ENCODE measurements at regions not wholly inside any gene's neighbourhood (a gene's known extent, or its start where the extent isn't known, plus 50 kb on each side); places are given as distances from the start of the nearest gene placed in this dataset.

DNA sequence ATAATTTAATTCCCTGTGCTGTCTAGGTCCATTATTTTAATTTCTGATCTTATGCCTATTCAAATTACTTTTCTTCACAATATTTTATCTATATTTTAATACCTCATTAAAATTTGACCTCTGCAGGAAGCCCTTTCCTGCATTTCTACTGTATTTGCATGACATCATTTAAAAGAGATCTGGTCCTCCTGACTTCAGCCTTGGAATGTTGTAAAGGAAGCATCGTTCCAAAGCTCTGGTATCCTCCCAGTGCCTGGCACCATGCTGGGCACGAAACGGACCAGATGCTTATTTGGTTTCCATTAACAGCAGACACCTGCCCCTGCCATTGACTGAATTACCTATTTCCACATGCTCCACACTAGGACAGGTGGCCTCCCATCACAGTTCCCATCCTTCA, 247.5 kb downstream of the KLF6 start:
- no peak for DNase-seq

DNA sequence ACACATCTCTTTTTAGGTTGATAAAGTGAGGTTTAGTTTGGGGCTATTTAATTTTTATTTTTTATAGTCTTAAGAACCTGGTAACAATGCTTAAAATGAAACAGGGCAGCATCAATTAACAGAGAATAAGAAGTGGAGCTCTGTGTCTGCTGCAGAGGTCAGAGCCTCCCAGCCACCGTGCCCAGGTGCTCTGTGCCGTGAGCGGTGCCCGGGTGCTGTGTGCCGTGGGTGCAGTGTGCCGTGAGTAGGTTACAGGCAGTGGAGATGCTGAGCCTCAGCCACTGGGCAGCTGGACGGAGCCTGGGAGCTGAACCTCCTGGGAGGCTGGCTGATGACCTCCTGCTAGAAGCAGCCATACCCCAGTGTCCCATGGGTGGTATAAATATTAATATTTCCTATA, 250.0 kb downstream of the KLF6 start:
- no peak for DNase-seq

DNA sequence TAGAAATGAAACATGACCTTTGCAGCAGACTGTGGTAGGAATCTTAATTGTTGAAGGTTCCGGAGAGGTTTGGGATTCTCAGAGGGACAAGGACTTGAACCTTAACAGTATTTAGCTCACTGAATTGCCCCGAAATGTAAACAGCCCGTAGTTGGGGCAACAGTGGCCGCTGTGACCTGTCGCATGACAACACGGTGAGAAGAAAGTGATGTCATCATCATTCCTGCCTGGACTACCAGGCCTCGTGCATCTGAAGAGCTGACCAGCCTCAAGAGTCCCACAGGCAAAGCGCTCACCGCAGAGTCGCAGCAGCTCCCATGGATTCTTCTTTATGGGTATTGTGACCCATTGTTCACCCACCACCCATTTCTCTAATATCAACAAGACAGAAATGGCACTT, 250.6 kb downstream of the KLF6 start:
- DNase-seq: no peak

DNA sequence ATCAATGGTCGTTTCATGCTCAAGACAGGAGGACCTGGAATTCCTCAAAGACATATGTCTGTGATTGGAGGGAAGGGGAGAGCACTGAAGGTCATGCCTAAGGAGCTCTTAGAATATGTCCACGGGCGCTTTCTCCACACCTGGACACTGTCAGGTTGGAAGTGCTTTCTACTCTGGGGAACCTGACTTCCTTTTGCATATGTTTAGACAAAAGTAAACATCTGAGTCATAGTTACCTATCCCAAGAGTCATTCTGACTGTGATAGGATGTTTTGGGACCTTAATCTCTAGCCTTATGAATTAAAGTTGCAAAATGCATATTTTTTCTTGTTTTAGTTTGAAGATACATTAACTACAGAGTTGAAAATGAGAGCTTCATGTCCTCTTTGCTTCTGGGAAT, 251.7 kb downstream of the KLF6 start:
- DNase-seq: no peak

DNA sequence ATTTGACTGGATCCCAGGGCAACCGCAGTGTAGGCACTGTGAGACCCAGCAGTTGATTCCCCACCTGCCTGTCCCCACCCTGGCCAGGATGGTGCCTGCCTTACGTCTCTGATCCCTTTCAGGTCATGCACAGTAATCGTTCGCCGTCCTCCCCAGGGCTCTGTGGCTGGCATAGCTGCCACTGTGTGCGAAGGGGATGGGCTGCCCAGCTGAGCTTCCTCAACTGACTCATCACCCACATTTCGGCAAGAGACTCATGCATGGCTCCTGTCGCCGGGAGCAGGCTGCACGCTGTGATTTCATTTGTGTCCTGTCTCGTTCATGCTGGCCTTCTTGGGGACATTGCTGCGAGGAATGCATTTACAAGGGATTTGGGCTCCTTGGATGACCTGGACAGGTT, 252.4 kb downstream of the KLF6 start:
- DNase-seq: no peak

DNA sequence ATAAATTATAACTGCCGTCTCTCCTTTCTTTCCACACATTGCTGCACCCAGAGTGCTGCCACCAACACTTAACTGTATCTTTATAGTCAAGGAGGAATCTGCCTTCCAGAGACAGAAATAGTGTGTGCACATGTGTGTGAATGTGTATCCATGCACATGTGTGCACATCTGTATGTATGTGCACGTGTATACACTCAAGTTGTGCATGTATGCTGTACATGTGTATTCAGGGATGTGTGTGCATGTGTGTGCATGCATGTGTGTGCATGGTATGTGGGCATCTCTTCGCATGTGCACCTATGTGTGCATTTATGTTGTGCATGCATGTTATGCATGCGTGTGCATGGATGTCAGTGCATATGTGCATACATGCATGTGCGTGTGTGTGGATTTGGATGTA, 253.3 kb downstream of the KLF6 start:
- no peak for DNase-seq

DNA sequence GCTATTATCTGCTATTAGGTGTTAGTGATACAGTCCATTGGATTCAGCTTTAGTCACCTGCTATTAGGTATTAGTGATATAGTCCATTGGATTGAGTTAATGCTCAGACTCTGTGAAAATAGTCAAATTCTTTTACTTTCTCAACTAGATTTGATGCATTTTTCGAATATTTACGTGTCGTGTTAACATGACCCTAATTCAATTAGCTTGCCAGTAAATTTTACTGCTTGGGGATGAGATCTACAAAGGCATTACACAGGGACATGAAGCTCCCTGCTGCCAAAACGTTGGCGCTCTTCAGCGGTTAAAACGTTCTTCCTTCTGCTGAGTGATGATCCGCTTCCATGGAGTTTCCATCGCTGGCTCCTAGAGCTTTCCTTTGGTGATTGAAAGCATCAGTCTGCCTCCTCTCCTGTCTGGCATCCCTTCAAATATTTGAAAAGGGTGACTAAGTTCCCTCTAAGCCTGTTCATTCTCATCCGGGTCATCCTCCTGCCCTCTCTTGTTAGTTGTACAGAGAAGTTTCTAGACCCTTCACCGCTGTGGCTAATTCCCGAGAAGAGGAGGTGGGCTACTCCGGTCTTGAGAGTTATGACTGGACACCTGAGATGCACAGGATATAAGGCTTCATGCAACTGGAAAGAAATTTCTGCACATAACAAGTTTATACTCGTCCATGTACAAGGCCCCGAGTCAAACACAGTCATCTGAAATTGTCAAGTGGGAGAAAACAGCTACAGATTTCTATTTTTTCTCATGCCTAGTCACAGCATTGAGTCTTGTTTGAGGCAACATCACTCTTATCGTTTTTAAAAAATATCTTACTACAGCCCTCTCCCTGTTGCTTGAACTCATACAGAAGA, 254.0 kb downstream of the KLF6 start:
- no peak for DNase-seq

DNA sequence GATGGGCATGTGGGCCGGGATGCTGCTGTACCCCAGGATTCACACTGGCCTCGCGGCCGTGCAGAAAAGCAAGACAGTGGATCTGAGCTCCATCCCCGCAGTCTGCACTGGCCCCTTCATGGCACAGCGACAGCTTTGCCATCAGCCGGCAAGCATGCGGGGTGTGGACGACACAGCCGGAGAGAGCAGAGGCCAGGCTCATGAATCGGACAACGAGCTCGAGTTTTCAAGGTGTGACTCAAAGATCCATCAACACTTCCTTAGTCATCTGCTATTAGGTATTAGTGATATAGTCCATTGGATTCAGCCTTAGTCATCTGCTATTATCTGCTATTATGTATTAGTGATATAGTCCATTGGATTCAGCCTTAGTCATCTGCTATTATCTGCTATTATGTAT, 254.7 kb downstream of the KLF6 start:
- no peak for DNase-seq

DNA sequence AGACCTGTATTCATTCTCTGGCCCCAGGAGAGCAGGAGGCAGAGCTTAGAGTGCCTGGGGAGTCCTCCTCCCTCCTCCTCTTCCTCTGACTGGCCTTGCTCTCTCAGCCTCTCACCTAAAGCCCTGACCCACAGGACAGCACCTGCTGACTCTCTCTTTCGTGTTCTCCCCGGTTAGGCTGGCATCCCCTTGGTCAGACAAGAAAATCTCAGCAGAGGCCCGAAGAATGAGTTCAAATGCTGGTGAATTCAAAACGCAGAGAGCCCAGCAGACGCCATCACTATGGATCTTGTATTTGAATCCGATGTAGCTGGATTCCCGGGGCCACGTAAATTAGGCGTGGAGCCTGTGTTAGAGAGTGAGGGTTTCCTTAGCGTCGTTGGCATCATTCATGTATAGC, 255.3 kb downstream of the KLF6 start:
- DNase-seq: no peak

DNA sequence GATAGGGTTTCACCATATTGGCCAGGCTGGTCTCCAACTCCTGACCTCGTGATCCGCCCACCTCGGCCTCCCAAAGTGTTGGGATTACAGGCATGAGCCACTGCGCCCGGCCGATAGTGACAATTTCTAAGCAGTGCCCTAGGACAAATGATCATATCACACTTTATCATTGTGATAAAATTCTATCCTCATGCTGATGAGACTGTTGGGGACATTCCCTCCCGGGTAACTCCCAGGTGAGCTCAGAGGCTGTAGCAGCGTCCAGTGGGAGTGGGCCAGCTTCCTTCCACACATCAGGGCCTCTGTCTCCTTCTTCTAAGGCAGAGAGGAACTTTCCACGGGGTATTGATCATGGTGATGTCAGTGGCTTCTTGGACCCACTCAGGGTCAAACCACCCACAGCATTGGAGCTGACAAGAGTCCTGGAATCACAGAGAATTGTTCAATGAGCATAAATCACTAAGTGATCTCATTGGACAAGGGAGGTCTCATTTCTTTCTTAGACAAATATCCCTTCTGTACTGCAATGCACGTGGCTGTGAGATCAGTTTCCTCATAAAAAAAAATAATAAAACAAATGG, 256.1 kb downstream of the KLF6 start:
- DNase-seq: no peak

DNA sequence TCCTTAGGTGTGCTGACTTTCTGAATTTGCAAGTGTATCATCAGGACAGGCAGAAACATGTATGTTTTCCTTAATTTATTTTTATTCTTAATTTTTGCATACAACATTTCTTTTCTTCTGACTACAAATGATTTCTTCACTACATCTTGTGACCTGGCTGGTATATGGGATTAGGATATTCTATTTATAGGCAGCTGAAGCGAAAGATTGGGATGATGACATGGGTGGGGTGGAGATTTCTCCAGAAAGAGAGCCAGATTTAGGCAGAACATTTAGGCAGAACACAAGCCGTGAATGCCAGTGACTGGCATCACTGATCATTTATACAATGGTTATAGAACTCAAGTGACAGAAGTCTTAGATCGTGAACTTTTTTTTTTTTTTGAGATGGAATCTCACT, 256.7 kb downstream of the KLF6 start:
- DNase-seq: no peak

DNA sequence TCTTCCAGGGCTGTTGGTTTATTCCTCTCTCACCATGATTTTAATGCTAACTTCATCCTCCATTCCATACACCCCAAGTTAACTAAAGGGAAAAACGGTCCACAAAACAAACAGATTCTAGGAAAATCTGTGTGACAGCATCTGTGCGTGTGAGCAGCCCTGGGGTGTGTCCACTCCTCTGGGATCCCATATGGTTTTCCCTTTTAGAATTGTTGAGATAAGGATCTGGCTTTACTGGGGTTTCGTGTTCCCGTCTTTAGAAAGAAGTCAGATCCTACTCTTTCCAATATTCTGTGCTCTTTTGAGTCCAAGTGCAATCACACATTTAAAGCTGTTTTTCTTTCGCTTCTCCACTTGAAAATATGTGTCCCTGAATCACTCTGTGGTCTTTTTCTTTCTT, 257.1 kb downstream of the KLF6 start:
- no peak for DNase-seq

DNA sequence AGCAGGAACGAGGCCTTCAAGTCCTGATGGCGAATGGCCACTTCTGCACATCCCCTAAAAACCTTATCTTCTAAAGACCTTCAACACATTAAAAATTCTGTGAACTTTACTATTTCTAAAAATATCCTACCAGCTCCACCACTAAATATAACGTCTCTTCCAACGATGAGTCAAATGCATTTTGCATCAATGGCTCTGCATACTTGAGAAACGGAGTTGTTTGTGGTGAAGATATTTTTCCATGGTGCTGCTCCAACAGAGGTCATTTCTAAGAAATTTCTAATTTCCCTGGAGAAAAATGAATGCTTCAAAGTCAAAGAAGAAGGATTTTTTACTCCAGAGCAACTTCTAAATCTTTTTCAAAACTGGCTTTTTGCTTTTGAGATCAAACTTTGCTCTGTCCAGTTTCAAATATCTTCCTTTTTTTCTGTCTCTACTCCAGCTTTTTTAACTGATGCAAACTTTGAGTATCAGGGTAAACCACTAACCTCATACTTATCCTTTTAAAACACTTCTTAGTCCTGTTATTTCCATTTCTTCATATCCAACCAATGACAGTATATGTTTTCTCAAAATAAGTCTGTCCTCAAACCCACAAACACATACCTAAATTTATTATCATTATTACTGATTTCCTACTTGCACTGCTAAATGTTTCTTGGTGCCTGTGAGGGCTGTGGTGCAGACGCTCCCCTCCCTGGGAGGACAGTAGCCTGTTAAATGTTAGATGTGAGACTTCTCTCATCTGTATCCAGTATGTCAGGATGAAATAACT, 258.1 kb downstream of the KLF6 start:
- no peak for DNase-seq

DNA sequence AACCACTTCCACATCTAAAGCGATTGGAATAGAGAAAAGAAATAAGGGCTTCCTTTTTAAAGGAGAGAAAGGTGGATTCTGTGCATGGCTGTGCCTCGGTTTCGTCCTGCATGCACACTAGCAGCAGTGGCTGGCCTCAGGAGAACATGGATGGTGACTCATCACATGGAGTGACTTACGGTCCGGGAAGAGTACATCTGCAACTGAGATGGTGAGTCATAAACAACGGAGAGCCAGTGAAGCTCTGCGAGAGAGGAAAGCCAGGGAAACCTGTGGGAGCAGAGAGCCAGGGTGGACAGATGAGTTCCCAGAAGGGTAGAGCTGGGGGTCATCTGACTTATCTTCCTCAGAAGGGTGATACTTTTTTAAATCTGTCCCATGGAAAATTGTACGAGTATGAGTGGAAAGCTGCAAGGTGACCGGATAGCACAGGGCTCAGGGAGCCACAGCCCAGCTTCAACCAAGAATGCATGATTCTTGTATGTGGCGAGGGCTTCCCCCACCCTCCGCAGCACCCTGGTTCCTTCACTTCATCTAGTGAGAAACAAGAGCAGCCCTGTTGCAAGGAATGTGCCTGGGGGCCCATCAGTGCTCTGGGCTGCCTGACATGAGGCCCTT, 259.1 kb downstream of the KLF6 start:
- DNase-seq: no peak

DNA sequence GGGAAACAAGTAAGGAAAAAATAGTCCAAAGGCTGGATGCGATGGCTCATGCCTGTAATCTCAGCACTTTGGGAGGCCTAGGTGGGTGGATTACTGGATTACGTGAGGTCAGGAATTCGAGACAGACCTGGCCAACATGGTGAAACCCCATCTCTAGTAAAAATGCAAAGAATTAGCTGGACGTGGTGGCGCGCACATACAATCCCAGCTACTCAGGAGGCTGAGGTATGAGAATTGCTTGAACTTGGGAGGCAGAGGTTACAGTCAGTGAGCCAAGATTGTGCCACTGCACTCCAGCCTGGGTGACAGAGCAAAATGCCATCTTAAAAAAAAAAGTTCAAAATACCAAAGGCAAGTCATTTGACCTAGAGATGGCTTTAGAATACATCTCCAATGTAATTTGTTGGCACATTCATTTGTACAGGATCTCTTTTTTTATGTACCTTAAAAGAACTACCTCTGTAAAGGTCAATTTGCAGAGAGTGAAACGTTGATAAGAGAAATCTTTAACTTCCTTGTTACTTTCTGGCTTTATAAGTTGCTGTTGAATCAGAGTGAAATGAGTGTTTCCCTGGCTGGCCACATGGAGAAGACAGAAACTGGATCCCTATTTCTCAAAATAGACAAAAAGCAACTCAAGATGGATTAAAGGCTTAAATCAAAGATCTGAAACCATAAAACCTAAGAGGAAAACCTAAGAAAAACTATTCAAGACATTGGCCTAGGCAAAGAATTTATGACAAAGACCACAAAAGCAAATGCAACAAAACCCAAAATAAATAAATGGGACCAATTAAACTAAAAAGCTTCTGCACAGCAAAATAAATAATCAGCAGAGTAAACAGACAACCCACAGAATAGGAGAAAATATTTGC, 260.7 kb downstream of the KLF6 start:
- DNase-seq: no peak

DNA sequence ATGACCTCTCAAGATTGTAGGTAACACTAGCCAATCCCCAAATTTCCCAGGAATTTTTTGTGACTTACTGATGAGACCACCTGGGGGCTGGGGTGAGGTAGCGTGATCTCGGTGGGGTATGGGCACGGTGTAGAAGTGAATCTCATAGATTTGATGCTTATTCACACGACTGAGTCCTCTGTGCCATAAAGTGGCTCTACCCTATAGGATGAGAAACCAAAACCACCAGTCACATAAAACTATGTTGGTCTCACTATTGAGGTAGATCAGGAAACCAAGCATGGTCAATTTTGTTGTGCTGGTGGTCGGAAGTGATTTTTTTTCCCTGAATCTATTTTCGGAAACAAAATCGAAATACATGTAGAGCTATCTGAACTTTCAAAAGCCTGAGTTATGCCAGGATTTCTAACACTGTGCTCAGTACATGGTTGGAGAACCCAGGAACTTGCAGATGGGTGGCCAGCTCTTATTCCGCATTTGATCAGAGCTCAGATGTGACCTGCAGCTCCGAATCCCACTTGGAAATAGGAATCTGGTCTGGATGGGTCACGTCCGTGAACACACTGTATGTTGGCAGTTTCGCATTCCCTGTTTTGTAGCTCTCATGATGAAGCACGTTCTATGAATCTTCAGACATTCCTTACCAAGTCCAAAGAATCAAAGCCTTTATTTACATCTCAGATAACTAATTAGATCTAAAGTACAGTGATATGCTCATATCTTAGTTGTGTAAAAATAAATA, 261.5 kb downstream of the KLF6 start:
- no peak for DNase-seq

DNA sequence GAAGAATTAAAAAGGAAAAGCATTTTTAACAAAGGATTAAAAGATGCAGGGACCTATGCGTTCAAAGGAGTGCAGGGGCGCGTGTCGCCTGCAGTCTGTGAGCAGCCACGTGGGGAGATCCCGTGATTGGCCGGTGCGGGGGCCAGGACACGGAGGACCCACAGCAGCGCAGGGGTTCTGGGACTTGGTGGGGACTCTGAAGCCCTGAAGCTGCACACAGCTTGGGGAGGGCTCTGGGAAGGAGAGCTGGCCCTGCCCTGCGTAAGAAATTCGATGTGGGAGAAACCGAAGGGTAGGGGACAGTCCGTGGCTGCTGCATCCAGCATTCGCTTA, 268.1 kb downstream of the KLF6 start:
- no peak for DNase-seq

DNA sequence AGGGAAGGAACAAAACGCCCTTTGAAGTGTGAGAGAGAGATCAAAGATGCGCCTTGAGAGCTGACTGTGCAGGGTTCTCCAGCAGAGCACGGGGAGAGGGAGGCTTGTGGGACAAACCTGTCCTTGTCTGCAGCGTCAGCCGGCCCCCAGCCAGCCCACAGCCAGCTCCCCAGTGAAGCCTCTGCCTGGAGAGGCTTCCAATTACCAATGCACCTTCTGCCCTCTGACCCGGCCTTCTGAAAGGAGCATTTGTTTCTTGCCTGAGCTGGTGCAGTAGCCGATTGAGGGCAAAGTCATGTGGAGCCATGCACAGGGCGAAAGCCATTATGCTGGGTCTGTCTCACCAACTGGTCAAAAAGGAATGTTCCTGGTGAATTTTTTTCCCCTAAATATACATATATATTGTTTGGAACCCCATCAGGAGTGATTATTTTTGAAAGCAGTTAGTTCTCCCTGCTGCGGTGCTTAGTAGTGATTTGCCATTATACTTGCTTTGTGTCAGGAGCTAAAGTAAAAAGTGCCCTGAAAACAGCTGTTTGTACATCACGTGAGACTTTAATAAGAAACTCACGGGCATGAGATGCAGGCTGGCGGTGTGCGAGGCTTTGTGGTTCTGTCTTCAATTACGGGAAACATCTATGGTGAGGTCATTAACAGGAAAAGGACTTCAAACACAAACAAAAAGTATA, 268.6 kb downstream of the KLF6 start:
- DNase-seq: no peak

DNA sequence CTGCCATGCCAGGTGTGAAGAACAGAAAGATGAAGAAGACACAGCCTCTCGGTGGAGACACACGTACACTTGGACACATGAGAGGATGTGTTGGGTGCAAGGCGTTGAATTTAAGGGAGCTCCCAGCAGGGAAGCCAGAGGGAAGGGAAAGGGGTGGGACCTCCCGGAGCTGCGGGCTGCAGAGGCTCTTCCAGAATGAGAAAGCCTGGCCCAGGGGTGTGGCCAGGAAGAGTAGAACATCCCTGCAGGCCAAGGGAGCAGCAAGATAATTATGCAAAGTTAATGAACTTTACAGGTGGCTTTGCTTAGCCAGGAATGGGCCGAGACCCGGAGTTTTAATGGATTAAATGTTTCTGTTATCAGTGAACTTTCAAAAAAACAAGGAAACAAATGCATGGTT, 270.3 kb downstream of the KLF6 start:
- no peak for DNase-seq

DNA sequence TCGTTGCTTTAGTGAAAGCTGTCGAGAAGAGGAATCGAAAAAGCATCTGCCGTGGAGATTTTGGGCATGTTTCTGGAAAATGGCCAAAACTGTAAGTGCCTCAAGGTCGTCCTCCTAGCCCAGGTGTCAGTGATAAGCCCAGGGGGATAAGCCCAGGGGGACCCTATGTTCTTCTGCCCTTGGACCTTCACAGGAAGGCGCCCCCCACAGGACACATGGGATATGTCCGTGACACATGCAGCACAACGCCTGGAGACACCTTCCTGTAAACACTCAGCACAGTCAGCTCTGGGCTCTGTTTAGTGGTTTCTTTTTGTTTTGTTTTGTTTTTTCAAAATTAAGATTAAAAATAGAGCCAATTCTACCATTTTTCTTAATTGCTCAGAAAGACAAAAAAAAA, 272.7 kb downstream of the KLF6 start:
- no peak for DNase-seq

DNA sequence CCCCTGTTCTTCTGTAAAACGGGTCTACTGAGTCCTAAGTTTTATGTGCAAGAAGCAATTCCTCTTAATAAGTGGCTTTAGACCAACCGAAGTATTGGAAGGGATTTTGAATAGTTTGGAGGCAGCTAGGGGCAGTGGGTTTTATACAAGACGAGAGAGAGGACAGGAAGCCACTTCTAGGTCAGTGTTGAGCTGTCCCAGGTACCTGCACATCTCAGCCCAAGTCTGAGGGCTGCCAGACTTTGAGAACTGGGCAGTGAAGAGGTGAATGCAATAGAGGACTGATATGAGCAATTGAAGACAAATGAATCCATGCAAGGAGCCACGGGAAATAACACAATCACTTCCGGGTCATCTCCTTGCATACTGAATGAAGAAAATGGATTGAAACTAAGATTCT, 273.5 kb downstream of the KLF6 start:
- no peak for DNase-seq

All from CD4-positive, alpha-beta T cell treated with Interleukin-10 for 1 hour (primary cell).